Sciatic nerve (tissue), 2 donors: ENCODE measurements at regions not wholly inside any gene's neighbourhood (a gene's known extent, or its start where the extent isn't known, plus 50 kb on each side); places are given as distances from the start of the nearest gene placed in this dataset.
"Not testable (repeated sequence)": the region's sequence is repeated elsewhere in the genome, so short reads cannot be mapped to it uniquely, and the experiment has no call there.

ENCODE experiments used
- ATAC-seq: fragments of 200-7000 bp; cut with Tn5 transposase; one replicate; pipeline ENCODE4 v1.9.1; 2020; ENCODE audit warnings: mild to moderate bottlenecking, moderate library complexity
- DNase-seq: peaks from one replicate; pipeline ENCODE4 v3.0.0-alpha.2; 2020; ENCODE audit warnings: low spot score
- intact Hi-C: fragments of 100-400 bp; cut with DNase I; formaldehyde crosslinking; loops from one replicate; pipeline ENCODE4 v1.14.2; 2022
- donor health status: DM: no; HTN: no; CAD: no.
- donor health status: DM: no; HTN: no; CAD: no.

DNA sequence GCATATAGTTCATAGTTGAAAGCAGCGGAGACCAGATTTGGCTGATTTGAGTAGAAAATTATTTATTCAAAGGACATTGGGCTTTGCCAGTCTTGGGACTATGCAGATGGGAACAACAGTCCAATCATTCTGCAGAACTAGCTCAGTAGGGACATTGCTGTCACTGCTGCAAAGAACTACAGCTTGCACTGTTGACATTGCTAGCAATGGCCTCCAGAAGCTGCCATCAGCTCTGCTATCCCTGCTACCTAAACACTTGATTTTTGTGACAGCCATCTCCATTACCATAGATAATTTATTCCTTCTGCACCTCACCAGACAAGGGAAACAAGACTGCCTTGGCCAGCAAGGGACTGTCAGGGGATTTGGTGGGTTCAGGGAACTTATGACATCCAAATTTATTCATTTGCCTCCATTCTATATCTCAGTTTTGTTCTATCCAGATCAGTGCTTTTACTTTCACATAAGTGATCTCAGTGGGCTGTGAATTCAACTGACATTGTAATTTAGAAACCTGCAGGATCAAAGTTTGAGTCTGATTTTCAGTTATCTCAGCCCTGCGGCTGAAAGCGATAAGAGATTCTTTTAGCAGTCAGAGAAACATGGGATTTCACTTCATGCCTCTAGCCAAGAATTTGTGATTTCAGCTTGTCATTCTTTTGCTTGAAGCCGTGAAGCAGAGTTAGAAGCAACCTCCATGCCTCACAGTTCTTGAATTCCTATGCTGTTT, 136.7 kb upstream of the FBXO33 start:
- ATAC-seq (no peak), DNase-seq (no peak)
- intact Hi-C loops: no loop called here

GRCh38 chr14:39566795-39567194, 134.6 kb upstream of the FBXO33 start:
- no peak for ATAC-seq
- DNase-seq: no peak
- intact Hi-C loops: no loop called here

GRCh38 chr14:39563361-39563760, 131.1 kb upstream of the FBXO33 start:
- ATAC-seq: no peak
- intact Hi-C loops: no loop called here
- no peak for DNase-seq

- intact Hi-C loops: no loop called here
- DNase-seq (no peak), ATAC-seq (no peak)
Observed at GRCh38 chr14:39562175-39562574, 129.9 kb upstream of the FBXO33 start.

DNA sequence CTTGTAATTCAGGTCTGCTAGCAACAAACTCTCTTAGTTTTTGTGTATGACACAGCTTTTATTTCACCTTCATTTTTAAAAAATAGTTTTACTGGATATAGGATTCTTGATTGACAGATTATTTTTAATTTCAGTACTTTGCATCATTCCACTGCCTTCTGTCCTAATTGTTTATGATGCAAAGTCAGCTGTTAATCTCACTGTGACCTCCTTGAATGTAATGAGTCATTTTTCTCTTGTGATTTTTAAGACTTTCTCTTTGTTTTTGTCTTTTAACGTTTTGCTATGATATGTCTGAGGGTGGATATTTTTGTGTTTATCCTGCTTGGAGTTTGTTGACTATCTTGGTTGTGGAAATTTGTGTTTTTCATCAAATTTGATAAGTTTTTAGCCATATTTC, 126.3 kb upstream of the FBXO33 start:
- ATAC-seq (no peak), DNase-seq (no peak)
- intact Hi-C loops: no loop called here

DNA sequence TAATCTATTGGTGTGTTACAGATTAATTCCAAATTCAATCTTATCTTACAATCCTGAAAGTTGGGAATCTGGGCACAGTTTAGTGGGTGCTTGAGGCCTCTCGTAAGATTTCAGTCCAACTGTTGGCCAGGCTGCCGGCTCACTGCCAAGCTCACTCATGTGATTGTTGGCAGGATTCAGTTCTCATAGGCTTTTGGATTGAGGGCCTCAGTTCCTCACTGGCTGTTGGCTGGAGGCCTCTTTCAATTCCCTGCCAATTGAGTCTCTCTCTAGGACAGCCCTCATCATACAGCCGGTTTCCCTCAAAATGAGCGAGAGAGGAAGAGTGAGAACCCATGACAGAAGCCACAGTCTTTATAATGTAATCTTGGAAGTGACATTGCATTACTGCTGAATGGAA, 123.5 kb upstream of the FBXO33 start:
- ATAC-seq: no peak
- DNase-seq: no peak
- intact Hi-C loops: no loop called here

DNA sequence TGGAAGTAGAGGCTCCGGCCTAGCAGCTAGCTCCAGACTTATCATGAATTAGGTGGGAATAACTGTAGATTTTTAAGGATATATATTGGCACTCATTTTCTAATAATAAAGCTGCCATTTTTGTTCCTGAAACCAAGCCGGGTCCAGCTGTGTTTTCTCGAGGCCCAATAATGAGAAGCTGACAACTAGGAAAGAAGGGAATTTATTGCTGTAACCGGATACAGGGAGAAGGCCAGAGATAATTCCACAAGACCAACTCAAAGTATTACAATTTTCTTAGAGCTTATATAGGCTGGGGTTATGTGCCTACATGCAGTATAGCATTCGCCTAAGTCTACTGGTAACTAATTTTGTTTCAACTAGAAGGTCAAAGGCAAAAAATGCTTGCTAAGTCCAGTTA, 122.3 kb upstream of the FBXO33 start:
- ATAC-seq (no peak), DNase-seq (no peak)
- intact Hi-C loops: no loop called here

GRCh38 chr14:39548358-39548757, 116.1 kb upstream of the FBXO33 start:
- DNase-seq: no peak
- intact Hi-C loops: no loop called here
- ATAC-seq: no peak

DNA sequence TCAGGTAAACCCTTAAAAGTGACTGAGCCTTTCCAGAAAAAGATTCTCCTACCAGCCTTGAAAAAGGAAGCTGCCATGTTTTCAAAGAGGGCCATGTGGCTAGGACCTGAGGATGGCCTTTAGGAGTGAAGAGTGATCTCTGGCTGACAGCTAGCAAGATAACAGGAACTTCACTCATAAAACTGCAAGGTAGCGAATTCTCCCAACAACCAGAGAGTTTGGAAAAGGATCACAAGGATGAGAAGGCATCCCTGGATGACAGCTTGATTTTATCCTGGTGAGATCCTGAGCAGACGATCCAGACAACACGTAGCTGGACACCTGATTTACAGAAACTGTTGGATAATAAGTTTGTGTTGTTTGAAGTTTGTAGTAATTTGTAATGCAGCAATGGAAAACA, 115.6 kb upstream of the FBXO33 start:
- DNase-seq (no peak), ATAC-seq (no peak)
- intact Hi-C loops: no loop called here

GRCh38 chr14:39505812-39506211, 73.6 kb upstream of the FBXO33 start:
- DNase-seq: no peak

DNA sequence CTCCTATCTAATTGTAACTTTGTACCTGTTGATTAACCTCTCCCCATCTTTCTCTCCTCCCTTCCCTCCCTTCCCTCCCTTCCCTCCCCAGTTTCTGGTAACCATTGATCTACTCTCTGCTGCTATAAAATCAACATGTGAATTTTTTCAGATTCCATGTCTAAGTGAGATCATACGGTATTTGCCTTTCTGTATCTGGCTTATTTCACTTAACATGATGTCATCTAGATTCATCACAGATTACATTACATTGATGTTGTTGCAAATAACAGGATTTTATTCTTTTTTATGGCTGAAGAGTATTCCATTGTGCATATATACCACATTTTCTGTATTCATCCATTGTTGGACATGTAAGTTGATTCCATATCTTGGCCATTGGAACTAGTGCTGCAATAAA, 68.0 kb upstream of the FBXO33 start:
- ATAC-seq: no peak
- DNase-seq: no peak
- intact Hi-C loops: no loop called here

More at GRCh38 chr14:39505812-39506211, 73.6 kb upstream of the FBXO33 start:
- intact Hi-C loops: no loop called here
- no peak for ATAC-seq

- DNase-seq (no peak), ATAC-seq (no peak)
- intact Hi-C loops: no loop called here
Observed at GRCh38 chr14:39499514-39499913, 67.3 kb upstream of the FBXO33 start.

- DNase-seq, ATAC-seq, intact Hi-C loops: not testable (repeated sequence)
Observed at GRCh38 chr14:39497677-39498076, 65.4 kb upstream of the FBXO33 start.

DNA sequence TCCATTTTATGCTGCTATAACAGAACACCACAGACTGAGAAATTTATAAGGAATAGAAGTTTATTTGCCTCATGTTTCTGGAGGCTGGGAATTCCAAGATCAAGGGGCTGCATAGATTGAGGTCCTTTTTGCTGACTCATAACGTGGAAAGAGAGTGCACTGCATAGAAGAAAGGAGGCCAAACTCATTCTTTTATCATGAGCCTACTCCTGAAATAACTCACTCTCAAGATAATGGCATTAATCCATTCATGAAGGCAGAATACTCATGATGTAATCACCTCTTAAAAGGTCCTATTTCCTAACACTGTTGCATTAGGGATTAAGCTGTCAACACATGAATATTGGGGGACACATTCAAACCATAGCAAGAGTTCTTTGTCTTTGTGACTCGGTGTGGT, 60.0 kb upstream of the FBXO33 start:
- DNase-seq: no peak
- intact Hi-C loops: no loop called here
- peak; percentile 22 for ATAC-seq

GRCh38 chr14:39491134-39491571, 58.9 kb upstream of the FBXO33 start:
- DNase-seq (no peak), ATAC-seq (peak; percentile 58)
- intact Hi-C loops: no loop called here

DNA sequence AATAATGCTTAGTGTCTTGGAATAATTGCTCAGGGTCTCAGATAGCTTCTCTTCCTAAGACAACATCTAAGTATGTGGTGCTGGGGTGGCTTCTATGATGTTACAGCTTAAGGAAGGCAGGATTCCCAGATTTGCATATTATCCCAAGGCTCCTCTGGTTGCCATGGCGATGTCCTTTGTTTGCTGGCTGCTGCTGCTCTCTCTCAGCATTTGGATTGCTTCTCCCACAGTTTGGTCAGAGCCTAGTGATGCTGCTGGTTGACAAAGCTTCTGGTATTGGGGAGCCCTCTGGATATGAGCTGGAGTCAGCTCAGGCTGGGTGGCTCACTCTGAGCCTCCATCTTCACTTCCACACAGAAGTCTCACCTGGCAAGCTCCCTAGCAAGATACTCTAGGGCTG, 56.4 kb upstream of the FBXO33 start:
- no peak for ATAC-seq
- no peak for DNase-seq
- intact Hi-C loops: no loop called here

GRCh38 chr14:39483682-39484081, 51.4 kb upstream of the FBXO33 start:
- DNase-seq (no peak), ATAC-seq (no peak)
- intact Hi-C loops: no loop called here
